ENCODE measurements at regions not wholly inside any gene's neighbourhood (a gene's known extent, or its start where the extent isn't known, plus 50 kb on each side); places are given as distances from the start of the nearest gene placed in this dataset.

DNA sequence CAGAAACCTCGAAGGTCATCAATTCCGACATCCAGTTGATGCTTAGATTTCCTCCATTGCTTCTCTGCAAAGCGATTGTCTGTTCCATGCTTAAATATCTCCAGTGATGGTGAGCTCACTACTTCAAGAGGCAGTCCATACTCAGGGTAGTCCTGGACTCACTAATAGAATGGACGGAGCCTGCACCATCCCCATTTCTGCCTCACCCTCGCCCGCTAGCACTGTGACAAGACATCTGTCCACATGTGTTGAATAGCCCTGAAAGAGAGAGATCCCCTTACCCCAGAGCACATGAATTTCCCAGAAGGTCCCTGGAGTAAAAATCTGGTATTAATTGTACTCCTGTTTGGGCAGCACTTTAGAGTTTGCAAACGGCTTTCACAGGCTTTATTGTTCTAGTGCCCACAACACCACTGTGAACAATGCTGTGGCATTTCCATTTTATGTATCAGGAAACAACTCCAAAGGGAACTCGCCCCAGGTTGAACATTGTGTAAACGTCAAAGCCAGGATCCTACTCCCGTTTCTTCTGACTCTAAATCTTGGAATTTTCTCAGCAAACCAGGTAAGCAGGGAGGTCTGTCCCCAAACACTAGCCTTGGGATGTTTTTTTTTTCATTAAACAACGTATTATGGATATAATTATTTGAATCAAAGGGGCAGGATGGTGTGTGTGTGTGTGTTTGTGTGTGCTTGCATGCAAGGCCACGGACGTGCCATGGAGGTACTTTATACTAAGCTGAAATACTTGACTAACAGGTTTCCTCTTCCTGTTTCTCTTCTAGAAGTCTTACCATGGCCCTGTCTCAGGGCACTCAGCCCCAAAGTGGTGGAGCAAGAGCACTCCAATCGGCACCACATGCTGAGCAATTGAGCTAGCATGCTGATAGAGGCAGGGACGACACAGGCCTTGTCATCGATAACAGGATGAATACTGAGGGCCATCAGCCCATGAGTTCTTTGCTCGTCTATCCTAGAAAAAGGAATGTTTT, 198.3 kb downstream of the OPA1 start:
- no peaks in the 10 kb centered on the region for H3K36me3 ChIP-seq (ENCODE audit: control insufficient read depth in 4 of 4, insufficient read depth in 3 of 4, low read depth in 1 of 4, low read length in 3 of 4)
- TF ChIP-seq REST (IDR thresholded peaks at IDR 0.05) (no peak), NR2F2 (IDR thresholded peaks at IDR 0.05) (no peak), FOXA1 (IDR thresholded peaks at IDR 0.05) (no peak), FOXA2 (IDR thresholded peaks at IDR 0.05) (no peak), CTCF (IDR thresholded peaks at IDR 0.05; ENCODE audit: low read depth, low read length, missing input control) (no peak)
- TF ChIP-seq, protein P1, sequence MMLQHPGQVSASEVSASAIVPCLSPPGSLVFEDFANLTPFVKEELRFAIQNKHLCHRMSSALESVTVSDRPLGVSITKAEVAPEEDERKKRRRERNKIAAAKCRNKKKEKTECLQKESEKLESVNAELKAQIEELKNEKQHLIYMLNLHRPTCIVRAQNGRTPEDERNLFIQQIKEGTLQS (IDR thresholded peaks at IDR 0.05): no peak
- TF ChIP-seq, protein P2, sequence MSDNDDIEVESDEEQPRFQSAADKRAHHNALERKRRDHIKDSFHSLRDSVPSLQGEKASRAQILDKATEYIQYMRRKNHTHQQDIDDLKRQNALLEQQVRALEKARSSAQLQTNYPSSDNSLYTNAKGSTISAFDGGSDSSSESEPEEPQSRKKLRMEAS (IDR thresholded peaks at IDR 0.05): no peak
- no peak for DNase-seq (ENCODE audit: low spot score)
- no peaks in the 10 kb centered on the region for H3K9me3 ChIP-seq (ENCODE audit: control insufficient read depth in 4 of 4, low read length in 3 of 4)
- WGBS: 83% methylated on average over 17 of the region's 17 CpGs
- no peaks in the 10 kb centered on the region for H3K4me1 ChIP-seq (ENCODE audit: control insufficient read depth in 4 of 4, insufficient read depth in 4 of 4, low read length in 3 of 4)
- H3K9ac ChIP-seq (ENCODE audit: low read depth in 1 of 2, low read length in 2 of 2): no peak overlapping the region
- H3K27ac ChIP-seq (ENCODE audit: low read depth in 1 of 2, low read length in 2 of 2): no peak overlapping the region
- no peaks in the 10 kb centered on the region for H3K27me3 ChIP-seq (ENCODE audit: control insufficient read depth in 4 of 4, insufficient read depth in 4 of 4, low read length in 3 of 4)
- H3K4me3 ChIP-seq (ENCODE audit: low read depth in 1 of 3, low read length in 3 of 3): no peak overlapping the region

- H3K9ac ChIP-seq (ENCODE audit: low read depth in 1 of 2, low read length in 2 of 2): no peak overlapping the region
- H3K36me3 ChIP-seq (ENCODE audit: control insufficient read depth in 4 of 4, insufficient read depth in 3 of 4, low read depth in 1 of 4, low read length in 3 of 4): no peaks in the 10 kb centered on the region
- H3K9me3 ChIP-seq (ENCODE audit: control insufficient read depth in 4 of 4, low read length in 3 of 4): no peaks in the 10 kb centered on the region
- DNase-seq (ENCODE audit: low spot score): no peak
- no peak overlapping the region for H3K4me3 ChIP-seq (ENCODE audit: low read depth in 1 of 3, low read length in 3 of 3)
- 92% methylated on average over 7 of the region's 7 CpGs for WGBS
- TF ChIP-seq, protein P3, sequence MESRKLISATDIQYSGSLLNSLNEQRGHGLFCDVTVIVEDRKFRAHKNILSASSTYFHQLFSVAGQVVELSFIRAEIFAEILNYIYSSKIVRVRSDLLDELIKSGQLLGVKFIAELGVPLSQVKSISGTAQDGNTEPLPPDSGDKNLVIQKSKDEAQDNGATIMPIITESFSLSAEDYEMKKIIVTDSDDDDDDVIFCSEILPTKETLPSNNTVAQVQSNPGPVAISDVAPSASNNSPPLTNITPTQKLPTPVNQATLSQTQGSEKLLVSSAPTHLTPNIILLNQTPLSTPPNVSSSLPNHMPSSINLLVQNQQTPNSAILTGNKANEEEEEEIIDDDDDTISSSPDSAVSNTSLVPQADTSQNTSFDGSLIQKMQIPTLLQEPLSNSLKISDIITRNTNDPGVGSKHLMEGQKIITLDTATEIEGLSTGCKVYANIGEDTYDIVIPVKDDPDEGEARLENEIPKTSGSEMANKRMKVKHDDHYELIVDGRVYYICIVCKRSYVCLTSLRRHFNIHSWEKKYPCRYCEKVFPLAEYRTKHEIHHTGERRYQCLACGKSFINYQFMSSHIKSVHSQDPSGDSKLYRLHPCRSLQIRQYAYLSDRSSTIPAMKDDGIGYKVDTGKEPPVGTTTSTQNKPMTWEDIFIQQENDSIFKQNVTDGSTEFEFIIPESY (IDR thresholded peaks at IDR 0.05): no peak
- TF ChIP-seq GABPA (IDR thresholded peaks at IDR 0.05 in 1 of 2, conservative IDR thresholded peaks at IDR 0.05 in 1 of 2) (no peak), REST (IDR thresholded peaks at IDR 0.05) (no peak), EGR1 (IDR thresholded peaks at IDR 0.05; ENCODE audit: low read depth in 2 of 2) (no peak), HNF4A (conservative IDR thresholded peaks at IDR 0.05) (no peak)
- TF ChIP-seq, protein P1 (IDR thresholded peaks at IDR 0.05): no peak
- no peaks in the 10 kb centered on the region for H3K27me3 ChIP-seq (ENCODE audit: control insufficient read depth in 4 of 4, insufficient read depth in 4 of 4, low read length in 3 of 4)
- no peak overlapping the region for H3K27ac ChIP-seq (ENCODE audit: low read depth in 1 of 2, low read length in 2 of 2)
- H3K4me1 ChIP-seq (ENCODE audit: control insufficient read depth in 4 of 4, insufficient read depth in 4 of 4, low read length in 3 of 4): no peaks in the 10 kb centered on the region
Measured at GRCh38 chr3:193793123-193793522, 200.1 kb downstream of the OPA1 start.

Data from liver (tissue), 8 donors.